Calu3 (cell line): ENCODE measurements at regions not wholly inside any gene's neighbourhood (a gene's known extent, or its start where the extent isn't known, plus 50 kb on each side); places are given as distances from the start of the nearest gene placed in this dataset.

Experiments used
- BruUV-seq: library from RNA; stranded (reverse); fragments of 400-500 nt; replicated peaks from 2 replicates; lab custom pipeline; 2021; lab: Mats Ljungman, UMichigan
- CTCF ChIA-PET: fragments of 300-600 bp; sonication (Branson Sonifier 250); formaldehyde crosslinking; loops from one replicate; lab custom pipeline; 2022; ENCODE audit warnings: antibody characterized with exemption; lab: Charles Lee
- DNase-seq: peaks from one replicate; pipeline ENCODE4 v3.0.0; 2022
- H3K27ac Mint-ChIP-seq: one replicate; pipeline ENCODE4 v1.8.0; 2022; ENCODE audit warnings: mixed read lengths; ENCODE audit not compliant: unreplicated experiment
- H3K27me3 Mint-ChIP-seq: one replicate; pipeline ENCODE4 v1.8.0; 2022; ENCODE audit warnings: mixed read lengths; ENCODE audit not compliant: unreplicated experiment
- H3K36me3 Mint-ChIP-seq: one replicate; pipeline ENCODE4 v1.8.0; 2022; ENCODE audit warnings: mild to moderate bottlenecking, moderate library complexity, mixed read lengths; ENCODE audit not compliant: insufficient read depth, unreplicated experiment
- H3K4me1 Mint-ChIP-seq: one replicate; pipeline ENCODE4 v1.8.0; 2022; ENCODE audit warnings: mild to moderate bottlenecking, low read depth, mixed read lengths; ENCODE audit not compliant: unreplicated experiment
- H3K4me3 Mint-ChIP-seq: one replicate; pipeline ENCODE4 v1.8.0; 2022; ENCODE audit warnings: mild to moderate bottlenecking, low read depth, moderate library complexity, mixed read lengths; ENCODE audit not compliant: unreplicated experiment
- H3K9me3 Mint-ChIP-seq: one replicate; pipeline ENCODE4 v1.8.0; 2022; ENCODE audit warnings: low read depth, mixed read lengths; ENCODE audit not compliant: unreplicated experiment
- CTCF ChIP-seq: fragments of 200-600 bp; IDR thresholded peaks from one replicate; pipeline ENCODE4 v1.8.0; 2022; ENCODE audit warnings: antibody characterized with exemption; ENCODE audit not compliant: unreplicated experiment
- intact Hi-C: fragments of 100-400 bp; cut with micrococcal nuclease; formaldehyde crosslinking; loops from one replicate; pipeline ENCODE4 v1.10.0; 2022; ENCODE audit not compliant: unreplicated experiment

DNA sequence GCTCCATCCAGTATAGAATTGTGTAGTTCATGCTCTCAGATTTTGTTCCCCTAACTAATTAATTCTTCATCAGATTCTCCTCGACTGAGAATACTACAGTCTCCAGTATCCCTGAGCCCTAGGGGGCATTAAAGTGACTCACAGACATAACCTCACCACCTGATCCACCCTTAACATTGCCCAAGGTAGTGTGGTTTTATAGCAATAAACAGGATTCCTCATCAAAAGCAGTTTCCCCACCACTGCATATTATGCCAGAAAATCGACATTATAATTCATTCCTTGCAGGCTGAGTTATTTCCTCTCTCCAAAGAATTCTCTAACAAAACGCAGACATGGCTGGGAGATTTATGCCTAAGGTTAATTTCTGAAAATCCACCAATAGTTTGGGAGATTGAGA lies 1402.5 kb upstream of the CELF2 start:
- no TSS peak for BruUV-seq

DNA sequence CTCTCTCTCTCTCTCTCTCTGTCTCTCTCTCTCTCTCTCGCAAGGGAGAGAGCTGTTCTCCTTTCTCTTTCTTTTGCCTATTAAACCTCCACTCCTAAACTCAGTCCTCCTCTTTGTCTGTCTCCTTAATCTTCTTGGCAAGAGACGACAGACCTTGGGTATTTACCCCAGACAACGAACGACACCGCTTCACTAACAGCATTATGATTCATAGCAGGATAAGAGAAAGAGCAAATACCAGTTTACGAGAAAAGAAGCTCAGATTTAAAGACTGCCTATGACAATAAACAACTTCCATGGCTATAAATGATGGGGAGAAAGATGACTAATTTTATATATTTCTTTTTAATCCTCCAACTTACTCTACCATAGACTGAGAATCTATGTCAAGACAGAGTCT lies 1396.5 kb upstream of the CELF2 start:
- H3K36me3 Mint-ChIP-seq: no peaks in the 10 kb centered on the region
- TF ChIP-seq CTCF: no peak
- intact Hi-C loops: no loop called here
- peaks cover 10% of the 10 kb centered on the region for H3K9me3 Mint-ChIP-seq
- no peaks in the 10 kb centered on the region for H3K4me1 Mint-ChIP-seq
- H3K27ac Mint-ChIP-seq: no peak overlapping the region
- no TSS peak for BruUV-seq
- no peaks in the 10 kb centered on the region for H3K27me3 Mint-ChIP-seq
- CTCF ChIA-PET: no interaction called here
- DNase-seq: no peak
- H3K4me3 Mint-ChIP-seq: no peak overlapping the region

More for the DNA sequence above, 1402.5 kb upstream of the CELF2 start:
- Mint-ChIP-seq H3K4me1 (no peaks in the 10 kb centered on the region), H3K9me3 (peaks cover 16% of the 10 kb centered on the region), H3K36me3 (no peaks in the 10 kb centered on the region), H3K27ac (no peak overlapping the region), H3K27me3 (no peaks in the 10 kb centered on the region), H3K4me3 (no peak overlapping the region)
- intact Hi-C loops: no loop called here
- TF ChIP-seq CTCF: no peak
- no peak for DNase-seq
- CTCF ChIA-PET: no interaction called here

GRCh38 chr10:9625304-9625703 lies 1392.4 kb upstream of the CELF2 start:
- Mint-ChIP-seq H3K4me1 (no peaks in the 10 kb centered on the region), H3K27ac (no peak overlapping the region), H3K27me3 (no peaks in the 10 kb centered on the region), H3K9me3 (peaks cover 8% of the 10 kb centered on the region), H3K4me3 (no peak overlapping the region), H3K36me3 (no peaks in the 10 kb centered on the region)
- intact Hi-C loops: no loop called here
- CTCF ChIA-PET: no interaction called here
- no peak for TF ChIP-seq CTCF
- DNase-seq: no peak
- no TSS peak for BruUV-seq

GRCh38 chr10:9634466-9634865 lies 1383.2 kb upstream of the CELF2 start:
- no peak for DNase-seq
- TF ChIP-seq CTCF: no peak
- BruUV-seq: no TSS peak
- intact Hi-C loops: no loop called here
- CTCF ChIA-PET: no interaction called here
- Mint-ChIP-seq H3K4me3 (no peak overlapping the region), H3K27ac (no peak overlapping the region), H3K9me3 (no peaks in the 10 kb centered on the region), H3K36me3 (no peaks in the 10 kb centered on the region), H3K27me3 (no peaks in the 10 kb centered on the region), H3K4me1 (no peaks in the 10 kb centered on the region)
